ENCODE measurements at regions not wholly inside any gene's neighbourhood (a gene's known extent, or its start where the extent isn't known, plus 50 kb on each side); places are given as distances from the start of the nearest gene placed in this dataset.
"Not testable (repeated sequence)": the region's sequence is repeated elsewhere in the genome, so short reads cannot be mapped to it uniquely, and the experiment has no call there.

GRCh38 chr6:4447639-4448330 lies 312.4 kb upstream of the ECI2 start:
- no peak for DNase-seq (ENCODE audit: extremely low spot score, insufficient read length, low read depth)
- FAIRE-seq = no peak

- FAIRE-seq = no peak
- no peak for DNase-seq (ENCODE audit: extremely low spot score, insufficient read length, low read depth)
Measured at GRCh38 chr6:4446982-4447381, 311.6 kb upstream of the ECI2 start.

GRCh38 chr6:4441981-4442434 lies 306.6 kb upstream of the ECI2 start:
- FAIRE-seq = no peak
- no peak for DNase-seq (ENCODE audit: extremely low spot score, insufficient read length, low read depth)

- FAIRE-seq = no peak
- DNase-seq (ENCODE audit: extremely low spot score, insufficient read length, low read depth) = no peak
Measured at GRCh38 chr6:4439159-4439558, 303.8 kb upstream of the ECI2 start.

- FAIRE-seq = no peak
- no peak for DNase-seq (ENCODE audit: extremely low spot score, insufficient read length, low read depth)
Measured at GRCh38 chr6:4437342-4437741, 302.0 kb upstream of the ECI2 start.

GRCh38 chr6:4435981-4436445 lies 300.6 kb upstream of the ECI2 start:
- FAIRE-seq = no peak
- no peak for DNase-seq (ENCODE audit: extremely low spot score, insufficient read length, low read depth)

- no peak for DNase-seq (ENCODE audit: extremely low spot score, insufficient read length, low read depth)
- FAIRE-seq = no peak
Measured at GRCh38 chr6:4434655-4435054, 299.3 kb upstream of the ECI2 start.

GRCh38 chr6:4433199-4433598 lies 297.8 kb upstream of the ECI2 start:
- DNase-seq (ENCODE audit: extremely low spot score, insufficient read length, low read depth) (no peak), FAIRE-seq (no peak)

- FAIRE-seq = no peak
- no peak for DNase-seq (ENCODE audit: extremely low spot score, insufficient read length, low read depth)
Measured at GRCh38 chr6:4426968-4427367, 291.6 kb upstream of the ECI2 start.

- FAIRE-seq (no peak), DNase-seq (ENCODE audit: extremely low spot score, insufficient read length, low read depth) (no peak)
Measured at GRCh38 chr6:4421837-4422236, 286.5 kb upstream of the ECI2 start.

GRCh38 chr6:4420160-4420865 lies 284.9 kb upstream of the ECI2 start:
- DNase-seq (ENCODE audit: extremely low spot score, insufficient read length, low read depth) = no peak
- FAIRE-seq = no peak

- no peak for FAIRE-seq
- DNase-seq (ENCODE audit: extremely low spot score, insufficient read length, low read depth) = no peak
Measured at GRCh38 chr6:4415549-4415948, 280.2 kb upstream of the ECI2 start.

GRCh38 chr6:4414078-4414477 lies 278.7 kb upstream of the ECI2 start:
- not testable (repeated sequence) for FAIRE-seq; DNase-seq (ENCODE audit: extremely low spot score, insufficient read length, low read depth)

- FAIRE-seq (no peak), DNase-seq (ENCODE audit: extremely low spot score, insufficient read length, low read depth) (no peak)
Measured at GRCh38 chr6:4413073-4413472, 277.7 kb upstream of the ECI2 start.

- DNase-seq (ENCODE audit: extremely low spot score, insufficient read length, low read depth) = no peak
- FAIRE-seq = no peak
Measured at GRCh38 chr6:4412488-4412887, 277.1 kb upstream of the ECI2 start.

- no peak for FAIRE-seq
- DNase-seq (ENCODE audit: extremely low spot score, insufficient read length, low read depth) = no peak
Measured at GRCh38 chr6:4412077-4412476, 276.7 kb upstream of the ECI2 start.

GRCh38 chr6:4407710-4408109 lies 272.3 kb upstream of the ECI2 start:
- not testable (repeated sequence) for DNase-seq (ENCODE audit: extremely low spot score, insufficient read length, low read depth); FAIRE-seq

GRCh38 chr6:4405621-4406212 lies 270.3 kb upstream of the ECI2 start:
- no peak for FAIRE-seq
- no peak for DNase-seq (ENCODE audit: extremely low spot score, insufficient read length, low read depth)

GRCh38 chr6:4404415-4404814 lies 269.0 kb upstream of the ECI2 start:
- no peak for FAIRE-seq
- no peak for DNase-seq (ENCODE audit: extremely low spot score, insufficient read length, low read depth)

- FAIRE-seq (no peak), DNase-seq (ENCODE audit: extremely low spot score, insufficient read length, low read depth) (no peak)
Measured at GRCh38 chr6:4403828-4404227, 268.5 kb upstream of the ECI2 start.
